GM18909 (cell line): ENCODE measurements at regions not wholly inside any gene's neighbourhood (a gene's known extent, or its start where the extent isn't known, plus 50 kb on each side); places are given as distances from the start of the nearest gene placed in this dataset.
A peak's percentile ranks its signal among the peaks of the same experiment; 100 is the strongest.

ENCODE experiments used
- ATAC-seq: cut with Tn5 transposase; IDR thresholded peaks from one replicate; pipeline ENCODE4 v1.9.1; 2021; ENCODE audit warnings: mild to moderate bottlenecking; ENCODE audit not compliant: unreplicated experiment, poor library complexity

GRCh38 chr2:165033402-165033801 is 78.1 kb upstream of the SLC38A11 start:
- no peak for ATAC-seq

- ATAC-seq, result no peak
Measured at GRCh38 chr2:165032559-165032958, 77.2 kb upstream of the SLC38A11 start.

DNA sequence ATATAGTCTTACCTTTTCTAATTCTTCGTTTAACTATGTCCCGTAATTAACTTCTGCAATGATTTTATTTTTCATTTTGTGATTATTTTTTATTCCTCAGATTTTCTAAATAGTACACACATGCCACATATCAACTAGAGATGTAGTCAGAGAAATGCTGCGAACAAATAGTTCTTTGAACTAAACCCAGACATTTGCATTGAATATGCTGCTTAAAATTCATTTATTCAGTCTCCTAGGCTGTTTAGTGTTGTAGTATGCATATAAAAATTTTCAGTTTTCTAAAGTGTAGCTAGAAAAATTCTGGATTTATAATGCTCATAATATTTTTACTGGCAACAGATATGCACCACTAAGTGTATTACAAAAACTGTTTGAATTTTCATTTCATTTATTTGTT is 68.9 kb upstream of the SLC38A11 start:
- ATAC-seq, result no peak

GRCh38 chr2:165022781-165023180 is 67.5 kb upstream of the SLC38A11 start:
- ATAC-seq, result no peak

DNA sequence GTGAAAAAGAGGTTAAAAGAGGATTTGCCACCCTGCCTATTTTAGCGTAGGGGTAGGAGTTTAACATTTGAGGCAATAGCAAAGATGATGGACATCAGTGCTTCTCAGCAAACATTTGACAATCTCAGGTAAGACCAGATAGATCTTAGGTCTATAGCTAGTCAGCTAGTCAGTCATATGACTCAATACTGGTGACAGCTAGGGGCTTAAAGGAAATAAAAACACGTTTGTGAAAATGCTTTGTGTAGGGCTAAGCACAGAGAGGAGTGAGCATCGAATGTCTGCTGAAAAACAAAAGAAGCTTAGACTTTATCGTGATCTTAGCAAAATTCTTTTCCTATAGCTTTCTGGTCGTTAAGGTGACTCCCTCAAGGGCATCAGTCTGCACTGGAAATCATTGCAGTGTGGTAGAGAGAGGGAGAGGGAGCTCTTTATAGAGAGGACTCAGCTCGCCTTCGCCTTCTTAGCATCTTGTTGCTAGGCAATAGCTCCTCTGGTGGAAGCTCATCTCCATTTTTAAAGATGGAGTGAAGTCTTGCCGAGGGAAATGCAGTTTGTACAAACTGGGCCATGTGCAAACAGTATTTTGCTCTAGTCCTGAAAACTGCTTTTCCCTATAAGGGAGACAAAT is 62.8 kb upstream of the SLC38A11 start:
- ATAC-seq, result no peak

DNA sequence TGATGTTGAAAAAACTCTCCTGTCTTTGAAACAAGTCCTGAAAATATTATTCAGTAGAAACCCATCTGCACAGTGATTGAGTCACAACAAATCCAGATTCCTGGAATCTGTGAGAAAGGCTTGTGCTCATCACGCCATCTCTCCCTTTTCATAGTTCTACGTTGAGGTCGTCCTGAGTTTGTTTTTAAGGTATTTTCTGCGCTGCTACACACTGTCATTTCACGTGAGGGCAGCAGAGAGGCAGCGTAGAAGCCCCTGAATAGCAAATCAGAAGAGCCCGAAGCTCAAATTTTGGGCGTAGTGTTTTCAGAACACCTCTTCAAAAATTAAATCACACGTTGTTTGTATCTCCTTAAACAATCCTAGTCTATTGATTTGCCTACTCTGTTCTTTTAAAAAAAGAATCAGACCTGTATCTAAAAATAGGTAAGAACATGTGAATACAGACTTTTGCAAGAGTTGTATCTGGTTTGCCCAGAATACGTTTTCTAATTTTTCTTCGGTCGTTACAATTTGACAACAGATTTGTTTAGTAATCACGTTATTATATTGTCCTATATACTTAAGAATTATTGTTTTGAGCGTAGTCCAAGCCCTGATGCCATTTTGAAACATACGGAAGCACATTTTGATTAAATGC is 61.6 kb upstream of the SLC38A11 start:
- peak; percentile 79 for ATAC-seq

- ATAC-seq, result peak; percentile 71
Measured at GRCh38 chr2:165015052-165015642, 59.8 kb upstream of the SLC38A11 start.

DNA sequence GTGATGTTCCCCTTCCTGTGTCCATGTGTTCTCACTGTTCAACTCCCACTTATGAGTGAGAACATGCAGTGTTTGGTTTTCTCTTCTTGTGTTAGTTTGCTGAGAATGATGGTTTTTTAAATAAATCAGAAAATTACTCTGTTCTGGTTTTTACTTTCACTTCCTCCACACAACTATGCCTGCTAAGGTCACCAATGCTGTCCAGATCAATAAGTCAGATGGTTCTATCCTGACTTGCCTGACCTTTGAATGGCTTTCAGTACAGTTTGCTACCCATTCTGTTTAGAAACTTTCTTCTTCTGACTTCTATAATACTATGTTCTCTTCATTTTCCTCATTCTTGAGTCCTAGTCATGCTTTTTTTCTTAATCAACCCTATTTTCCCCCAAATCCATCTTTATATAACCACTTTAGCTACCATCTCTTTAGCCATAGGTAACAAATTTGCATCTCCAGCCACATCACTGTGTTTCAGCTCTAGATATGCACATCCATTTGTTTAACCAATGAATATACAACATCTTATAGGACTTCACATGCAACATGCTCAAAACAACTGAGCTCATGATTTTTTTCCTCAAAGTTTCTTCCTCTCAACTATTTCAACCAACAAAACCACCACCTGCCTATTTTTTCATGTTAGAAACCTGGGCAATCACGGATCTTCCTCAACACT is 58.8 kb upstream of the SLC38A11 start:
- ATAC-seq, result peak; percentile 58

- no peak for ATAC-seq
Measured at GRCh38 chr2:165011199-165011598, 55.9 kb upstream of the SLC38A11 start.

GRCh38 chr2:165010556-165010955 is 55.2 kb upstream of the SLC38A11 start:
- ATAC-seq, result no peak

DNA sequence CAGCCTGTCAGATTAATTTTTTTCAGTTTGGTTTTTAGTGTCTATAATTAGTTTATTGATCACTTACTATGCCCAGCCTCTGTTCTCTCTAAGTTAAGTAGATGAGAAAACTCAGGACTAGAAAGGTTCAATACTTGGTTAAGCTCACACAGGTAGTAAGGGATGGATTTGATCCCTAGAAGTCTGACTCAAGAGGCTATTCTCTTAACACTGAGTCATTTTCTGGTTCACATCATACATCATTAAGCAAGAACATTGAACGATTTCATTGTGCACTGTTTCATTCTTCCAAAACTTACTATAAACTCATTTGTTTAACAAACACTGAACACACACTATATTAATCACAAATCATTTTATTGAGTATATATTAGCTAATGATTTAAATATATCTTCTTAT is 54.1 kb upstream of the SLC38A11 start:
- no peak for ATAC-seq

DNA sequence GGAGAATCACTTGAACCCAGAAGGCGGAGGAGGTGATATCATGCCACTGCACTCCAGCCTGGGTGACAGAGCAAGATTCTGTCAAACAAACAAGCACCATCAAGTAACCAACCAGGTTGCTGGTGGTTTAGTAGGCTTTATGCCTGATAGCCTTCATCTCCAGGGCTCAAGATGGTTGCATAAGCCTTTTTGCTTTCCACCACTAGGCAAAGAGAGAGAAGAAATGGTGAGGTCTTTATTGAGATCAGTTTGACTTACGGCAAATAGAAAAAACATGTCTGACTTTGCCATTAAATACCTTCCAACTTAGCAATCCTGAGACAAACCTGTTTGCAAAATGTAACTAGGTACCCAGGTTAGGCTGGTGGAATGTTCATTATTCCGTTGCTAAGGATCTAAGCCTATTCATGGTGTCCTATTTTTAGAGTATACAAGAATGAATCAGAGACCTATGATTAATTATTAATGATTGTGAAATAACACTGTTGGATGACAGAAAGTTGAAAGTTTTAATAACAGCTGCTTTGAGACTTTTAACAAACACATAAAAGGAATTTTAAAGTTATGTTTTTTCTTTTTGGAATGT is 53.5 kb upstream of the SLC38A11 start:
- ATAC-seq, result no peak

- no peak for ATAC-seq
Measured at GRCh38 chr2:165007161-165007744, 51.9 kb upstream of the SLC38A11 start.
